ENCODE measurements at regions not wholly inside any gene's neighbourhood (a gene's known extent, or its start where the extent isn't known, plus 50 kb on each side); places are given as distances from the start of the nearest gene placed in this dataset.
"Not testable (repeated sequence)": the region's sequence is repeated elsewhere in the genome, so short reads cannot be mapped to it uniquely, and the experiment has no call there.

DNA sequence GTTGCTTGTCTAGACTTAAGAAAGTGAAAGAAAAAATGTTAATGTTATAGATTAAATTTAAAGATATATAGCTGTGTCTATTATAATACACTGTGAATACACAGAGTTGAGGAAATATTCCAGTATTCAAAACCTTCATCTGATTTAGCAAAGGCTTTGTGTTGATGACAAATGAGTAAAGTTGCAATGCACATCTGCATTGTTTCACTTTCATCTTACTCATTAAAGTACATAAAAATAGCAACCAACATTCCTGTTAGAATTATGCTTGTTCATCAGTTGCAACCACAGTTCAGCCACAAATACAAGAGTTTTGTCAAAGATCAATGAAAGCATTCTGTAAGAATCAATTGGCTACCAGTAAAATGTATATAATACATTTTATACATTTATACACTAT is 346.4 kb upstream of the SLC7A11 start:
- in situ Hi-C loops (cut with MboI; ENCODE audit: low sequenced_read_pairs, unreplicated experiment), result no loop called here
- TF ChIP-seq, protein P1, sequence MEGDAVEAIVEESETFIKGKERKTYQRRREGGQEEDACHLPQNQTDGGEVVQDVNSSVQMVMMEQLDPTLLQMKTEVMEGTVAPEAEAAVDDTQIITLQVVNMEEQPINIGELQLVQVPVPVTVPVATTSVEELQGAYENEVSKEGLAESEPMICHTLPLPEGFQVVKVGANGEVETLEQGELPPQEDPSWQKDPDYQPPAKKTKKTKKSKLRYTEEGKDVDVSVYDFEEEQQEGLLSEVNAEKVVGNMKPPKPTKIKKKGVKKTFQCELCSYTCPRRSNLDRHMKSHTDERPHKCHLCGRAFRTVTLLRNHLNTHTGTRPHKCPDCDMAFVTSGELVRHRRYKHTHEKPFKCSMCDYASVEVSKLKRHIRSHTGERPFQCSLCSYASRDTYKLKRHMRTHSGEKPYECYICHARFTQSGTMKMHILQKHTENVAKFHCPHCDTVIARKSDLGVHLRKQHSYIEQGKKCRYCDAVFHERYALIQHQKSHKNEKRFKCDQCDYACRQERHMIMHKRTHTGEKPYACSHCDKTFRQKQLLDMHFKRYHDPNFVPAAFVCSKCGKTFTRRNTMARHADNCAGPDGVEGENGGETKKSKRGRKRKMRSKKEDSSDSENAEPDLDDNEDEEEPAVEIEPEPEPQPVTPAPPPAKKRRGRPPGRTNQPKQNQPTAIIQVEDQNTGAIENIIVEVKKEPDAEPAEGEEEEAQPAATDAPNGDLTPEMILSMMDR (IDR thresholded peaks at IDR 0.05; ENCODE audit: borderline replicate concordance, control extremely low read depth, extremely low read depth, insufficient read depth, missing control alignments), result no peak
- DNase-seq (ENCODE audit: low spot score), result no peak

DNA sequence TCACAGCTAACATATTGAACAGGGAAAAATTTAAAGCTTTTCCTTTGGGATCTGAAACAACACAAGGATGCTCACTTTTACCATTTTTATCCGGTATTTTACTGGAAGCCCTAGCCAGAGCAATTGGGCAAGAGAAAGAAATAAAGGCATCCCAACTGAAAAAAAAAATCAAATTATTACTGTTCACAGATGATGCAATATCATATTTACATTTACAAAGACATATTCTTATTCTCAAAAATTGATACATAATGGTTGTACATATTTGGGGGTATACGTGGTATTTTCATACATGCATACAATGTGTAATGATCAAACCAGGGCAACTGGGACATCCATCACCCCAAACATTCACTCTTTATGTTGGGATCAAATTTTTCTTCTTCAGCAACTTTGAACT is 337.0 kb upstream of the SLC7A11 start:
- TF ChIP-seq, protein P1 (IDR thresholded peaks at IDR 0.05; ENCODE audit: borderline replicate concordance, control extremely low read depth, extremely low read depth, insufficient read depth, missing control alignments), result no peak
- in situ Hi-C loops (cut with MboI; ENCODE audit: low sequenced_read_pairs, unreplicated experiment), result no loop called here
- no peak for DNase-seq (ENCODE audit: low spot score)

DNA sequence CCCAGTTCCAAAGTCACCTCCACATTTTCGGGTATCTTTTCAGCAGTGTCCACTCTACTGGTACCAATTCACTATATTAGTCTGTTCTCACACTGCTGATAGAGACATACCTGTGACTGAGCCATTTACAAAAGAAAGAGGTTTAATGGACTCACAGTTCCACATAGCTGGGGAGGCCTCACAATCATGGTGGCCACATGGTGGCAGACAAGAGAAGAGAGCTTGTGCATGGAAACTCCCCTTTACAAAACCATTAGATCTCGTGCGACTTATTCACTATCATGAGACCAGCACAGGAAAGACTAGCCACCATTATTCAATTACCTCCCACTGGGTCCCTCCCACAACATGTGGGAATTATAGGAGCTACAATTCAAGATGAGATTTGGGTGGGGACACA is 335.7 kb upstream of the SLC7A11 start:
- in situ Hi-C loops (cut with MboI; ENCODE audit: low sequenced_read_pairs, unreplicated experiment), result not testable (repeated sequence)

DNA sequence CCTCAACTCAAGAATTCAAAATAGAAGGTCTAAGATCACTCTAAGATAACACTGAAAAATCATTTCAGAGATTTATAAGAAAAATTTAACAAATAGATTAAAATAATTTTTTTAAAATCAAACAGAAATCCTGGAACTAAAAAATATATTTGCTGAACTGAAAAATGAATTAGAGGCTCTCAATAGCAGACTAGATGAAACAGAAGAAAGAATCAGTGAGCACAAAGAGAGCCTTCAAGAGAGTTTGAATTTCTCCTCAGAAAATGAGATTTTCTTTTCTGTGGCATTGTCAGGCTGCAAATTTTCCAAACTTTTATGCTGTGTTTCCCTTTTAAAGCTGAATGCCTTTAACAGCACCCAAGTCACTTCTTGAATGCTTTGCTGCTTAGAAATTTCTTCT is 335.0 kb upstream of the SLC7A11 start:
- in situ Hi-C loops (cut with MboI; ENCODE audit: low sequenced_read_pairs, unreplicated experiment), result no loop called here
- DNase-seq (ENCODE audit: low spot score), result no peak
- TF ChIP-seq, protein P1 (IDR thresholded peaks at IDR 0.05; ENCODE audit: borderline replicate concordance, control extremely low read depth, extremely low read depth, insufficient read depth, missing control alignments), result no peak

More for the DNA sequence above, 335.7 kb upstream of the SLC7A11 start:
- not testable (repeated sequence) for DNase-seq (ENCODE audit: low spot score)

DNA sequence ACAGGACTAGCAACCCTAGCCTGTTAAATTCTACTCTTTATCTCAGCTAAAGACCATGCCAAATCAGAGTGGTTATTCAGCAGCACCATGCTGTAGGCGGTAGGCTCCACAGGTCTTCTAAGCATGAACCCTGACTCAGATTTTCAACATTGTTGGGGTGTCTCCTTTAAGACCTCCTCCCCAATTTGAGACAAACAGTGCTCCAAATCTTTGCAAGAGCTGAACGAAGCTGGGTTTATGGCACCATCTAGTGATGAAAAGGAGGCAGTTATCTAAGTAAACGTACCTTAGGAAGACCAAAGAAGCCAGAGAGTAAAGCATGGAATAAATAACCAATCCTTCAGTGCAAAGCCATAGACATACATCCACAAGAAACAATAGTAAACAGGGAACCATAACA is 334.5 kb upstream of the SLC7A11 start:
- in situ Hi-C loops (cut with MboI; ENCODE audit: low sequenced_read_pairs, unreplicated experiment), result no loop called here
- TF ChIP-seq, protein P1 (IDR thresholded peaks at IDR 0.05; ENCODE audit: borderline replicate concordance, control extremely low read depth, extremely low read depth, insufficient read depth, missing control alignments), result no peak
- no peak for DNase-seq (ENCODE audit: low spot score)

DNA sequence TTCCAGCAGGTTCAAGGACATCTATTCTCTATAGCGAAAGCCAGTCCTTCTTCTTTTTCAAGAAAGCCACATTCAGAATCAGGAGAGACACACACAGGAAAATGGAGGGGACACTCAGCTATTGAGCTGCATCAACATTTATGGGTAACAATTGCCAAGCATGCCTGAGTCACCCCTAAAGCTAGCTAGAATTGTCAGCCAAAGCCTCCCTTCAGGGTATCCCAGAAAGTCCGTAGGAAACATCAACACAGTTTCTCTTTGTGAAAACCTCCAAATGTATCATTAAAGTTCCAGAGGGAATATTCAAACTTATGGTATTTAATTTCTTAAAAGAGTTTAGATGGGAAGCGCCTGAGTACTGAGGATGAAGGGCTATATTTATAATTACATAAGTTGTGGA is 331.1 kb upstream of the SLC7A11 start:
- DNase-seq (ENCODE audit: low spot score), result no peak
- in situ Hi-C loops (cut with MboI; ENCODE audit: low sequenced_read_pairs, unreplicated experiment), result no loop called here
- TF ChIP-seq, protein P1 (IDR thresholded peaks at IDR 0.05; ENCODE audit: borderline replicate concordance, control extremely low read depth, extremely low read depth, insufficient read depth, missing control alignments), result no peak

DNA sequence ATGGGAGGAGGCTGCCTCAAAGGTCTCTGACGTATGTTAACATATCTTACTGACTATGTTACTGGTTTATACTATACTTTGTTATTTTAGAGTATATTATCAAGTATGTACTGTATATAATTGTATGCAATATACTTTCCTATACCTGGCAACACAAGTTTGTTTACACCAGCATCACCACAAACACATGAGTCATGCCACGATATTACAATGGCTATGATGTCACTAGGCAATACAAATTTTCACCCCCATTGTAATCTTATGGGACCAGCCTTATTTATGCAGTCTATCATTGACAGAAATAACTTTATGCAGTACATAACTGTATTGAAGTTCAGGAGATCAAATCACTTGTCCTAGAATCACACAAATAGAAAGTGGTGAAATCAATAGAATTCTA is 329.9 kb upstream of the SLC7A11 start:
- DNase-seq (ENCODE audit: low spot score), result no peak
- in situ Hi-C loops (cut with MboI; ENCODE audit: low sequenced_read_pairs, unreplicated experiment), result no loop called here
- TF ChIP-seq, protein P1 (IDR thresholded peaks at IDR 0.05; ENCODE audit: borderline replicate concordance, control extremely low read depth, extremely low read depth, insufficient read depth, missing control alignments), result no peak

Data from GM13976 (cell line).